Mesodermal cell (in vitro differentiated cells): ENCODE measurements at regions not wholly inside any gene's neighbourhood (a gene's known extent, or its start where the extent isn't known, plus 50 kb on each side); places are given as distances from the start of the nearest gene placed in this dataset.

Experiments
- H3K27ac ChIP-seq: 2 replicates; pipeline ENCODE4 v1.7.0; 2013; ENCODE audit warnings: mild to moderate bottlenecking, low read depth, low read length, moderate library complexity; ENCODE audit not compliant: severe bottlenecking
- H3K36me3 ChIP-seq: 2 replicates; pipeline ENCODE4 v1.7.1; 2013; ENCODE audit warnings: mild to moderate bottlenecking, low read length, moderate library complexity; ENCODE audit not compliant: control insufficient read depth, insufficient read depth
- H3K4me1 ChIP-seq: one replicate; pipeline ENCODE4 v1.7.1; 2013; ENCODE audit warnings: mild to moderate bottlenecking, low read length; ENCODE audit not compliant: insufficient read depth, control insufficient read depth, poor library complexity, severe bottlenecking
- H3K4me3 ChIP-seq: 2 replicates; pipeline ENCODE4 v1.7.0; 2013; ENCODE audit warnings: low read length, control low read depth, mild to moderate bottlenecking; ENCODE audit not compliant: insufficient read depth, poor library complexity, severe bottlenecking; ENCODE audit errors: extremely low read depth
- H3K9me3 ChIP-seq: 2 replicates; pipeline ENCODE4 v1.7.1; 2013; ENCODE audit warnings: mild to moderate bottlenecking, low read length, moderate library complexity; ENCODE audit not compliant: control insufficient read depth
- WGBS, 2 experiments: methylation state at CpG; one replicate each; pipeline ENCODE4 v1.1.5; 2013; ENCODE audit warnings: missing lambda C conversion rate in 2 of 2; ENCODE audit not compliant: insufficient coverage in 2 of 2; 5-methylcytosine and 5-hydroxymethylcytosine counted together

- WGBS, 2 experiments = 89 to 100% methylated on average over 1 of the region's 2 CpGs
- H3K4me1 ChIP-seq = no peaks in the 10 kb centered on the region
Measured at GRCh38 chr20:55784036-55784435, 221.3 kb downstream of the CBLN4 start.

GRCh38 chr20:55783381-55783780, 221.9 kb downstream of the CBLN4 start:
- Histone ChIP-seq H3K27ac (no peak overlapping the region), H3K9me3 (peaks cover 81% of the 10 kb centered on the region), H3K4me1 (no peaks in the 10 kb centered on the region), H3K4me3 (no peak overlapping the region), H3K36me3 (no peaks in the 10 kb centered on the region)
- no CpG with 5 or more reads among the region's 3 CpGs for WGBS, 2 experiments

More at GRCh38 chr20:55784036-55784435, 221.3 kb downstream of the CBLN4 start:
- Histone ChIP-seq H3K27ac (no peak overlapping the region), H3K9me3 (peaks cover 79% of the 10 kb centered on the region), H3K4me3 (no peak overlapping the region), H3K36me3 (no peaks in the 10 kb centered on the region)

- Histone ChIP-seq H3K4me1 (no peaks in the 10 kb centered on the region), H3K27ac (no peak overlapping the region), H3K36me3 (no peaks in the 10 kb centered on the region), H3K4me3 (no peak overlapping the region), H3K9me3 (peaks cover 81% of the 10 kb centered on the region)
- 68 to 75% methylated on average over 7 to 8 of the region's 8 CpGs for WGBS, 2 experiments
Measured at GRCh38 chr20:55782912-55783253, 222.4 kb downstream of the CBLN4 start.

- Histone ChIP-seq H3K36me3 (no peaks in the 10 kb centered on the region), H3K27ac (no peak overlapping the region), H3K4me1 (no peaks in the 10 kb centered on the region), H3K9me3 (peaks cover 78% of the 10 kb centered on the region), H3K4me3 (no peak overlapping the region)
- WGBS, 2 experiments = 68% methylated on average over 5 of the region's 5 CpGs; no CpG with 5 or more reads in 1 of the 2 experiments
Measured at GRCh38 chr20:55782224-55782911, 223.0 kb downstream of the CBLN4 start.

GRCh38 chr20:55778796-55779195, 226.5 kb downstream of the CBLN4 start:
- no peak overlapping the region for H3K27ac ChIP-seq
- WGBS, 2 experiments = 51 to 64% methylated on average over 2 to 4 of the region's 5 CpGs
- no peaks in the 10 kb centered on the region for H3K4me1 ChIP-seq
- peaks cover 71% of the 10 kb centered on the region for H3K9me3 ChIP-seq
- no peaks in the 10 kb centered on the region for H3K36me3 ChIP-seq
- H3K4me3 ChIP-seq = no peak overlapping the region

GRCh38 chr20:55777641-55778040, 227.7 kb downstream of the CBLN4 start:
- Histone ChIP-seq H3K4me3 (no peak overlapping the region), H3K9me3 (peaks cover 69% of the 10 kb centered on the region), H3K4me1 (no peaks in the 10 kb centered on the region)

GRCh38 chr20:55776176-55776575, 229.1 kb downstream of the CBLN4 start:
- WGBS, 2 experiments = 67 to 81% methylated on average over 2 to 3 of the region's 3 CpGs
- peaks cover 55% of the 10 kb centered on the region for H3K9me3 ChIP-seq

More at GRCh38 chr20:55777641-55778040, 227.7 kb downstream of the CBLN4 start:
- H3K27ac ChIP-seq = no peak overlapping the region
- 57 to 61% methylated on average over 1 to 2 of the region's 2 CpGs for WGBS, 2 experiments
- no peaks in the 10 kb centered on the region for H3K36me3 ChIP-seq

GRCh38 chr20:55774628-55775027, 230.7 kb downstream of the CBLN4 start:
- H3K9me3 ChIP-seq = peaks cover 44% of the 10 kb centered on the region
- no peak overlapping the region for H3K4me3 ChIP-seq
- H3K27ac ChIP-seq = no peak overlapping the region
- no peaks in the 10 kb centered on the region for H3K4me1 ChIP-seq
- H3K36me3 ChIP-seq = no peaks in the 10 kb centered on the region
- WGBS, 2 experiments = 55 to 59% methylated on average over 3 to 4 of the region's 6 CpGs

More at GRCh38 chr20:55776176-55776575, 229.1 kb downstream of the CBLN4 start:
- Histone ChIP-seq H3K36me3 (no peaks in the 10 kb centered on the region), H3K27ac (no peak overlapping the region), H3K4me1 (no peaks in the 10 kb centered on the region), H3K4me3 (no peak overlapping the region)

- Histone ChIP-seq H3K27ac (no peak overlapping the region), H3K36me3 (no peaks in the 10 kb centered on the region), H3K9me3 (peaks cover 64% of the 10 kb centered on the region), H3K4me3 (no peak overlapping the region), H3K4me1 (no peaks in the 10 kb centered on the region)
Measured at GRCh38 chr20:55761797-55762196, 243.5 kb downstream of the CBLN4 start.

- no peak overlapping the region for H3K4me3 ChIP-seq
- peaks cover 59% of the 10 kb centered on the region for H3K9me3 ChIP-seq
- WGBS, 2 experiments = 60% methylated on average over 1 of the region's 3 CpGs; no CpG with 5 or more reads in 1 of the 2 experiments
- H3K4me1 ChIP-seq = no peaks in the 10 kb centered on the region
- no peak overlapping the region for H3K27ac ChIP-seq
- no peaks in the 10 kb centered on the region for H3K36me3 ChIP-seq
Measured at GRCh38 chr20:55761100-55761499, 244.2 kb downstream of the CBLN4 start.

- Histone ChIP-seq H3K27ac (no peak overlapping the region), H3K9me3 (peaks cover 57% of the 10 kb centered on the region), H3K4me3 (no peak overlapping the region), H3K4me1 (no peaks in the 10 kb centered on the region), H3K36me3 (no peaks in the 10 kb centered on the region)
- WGBS, 2 experiments = 40 to 62% methylated on average over 1 to 2 of the region's 3 CpGs
Measured at GRCh38 chr20:55760586-55760985, 244.7 kb downstream of the CBLN4 start.
